ENCODE measurements at regions not wholly inside any gene's neighbourhood (a gene's known extent, or its start where the extent isn't known, plus 50 kb on each side); places are given as distances from the start of the nearest gene placed in this dataset.

GRCh38 chr6:51511081-51511480, 576.3 kb downstream of the PKHD1 start:
- no peak overlapping the region for H3K27ac Mint-ChIP-seq
- TF ChIP-seq CTCF (IDR thresholded peaks at IDR 0.05): no peak
- no peak overlapping the region for H3K4me3 Mint-ChIP-seq
- H3K4me1 Mint-ChIP-seq (ENCODE audit: low read depth): no peaks in the 10 kb centered on the region
- no peak for ATAC-seq
- intact Hi-C loops (cut with micrococcal nuclease): no loop called here
- ChIA-PET CTCF (no interaction called here), POLR2A (no interaction called here)
- no peak for DNase-seq
- no peaks in the 10 kb centered on the region for H3K27me3 Mint-ChIP-seq
- H3K9me3 Mint-ChIP-seq: peaks cover 2% of the 10 kb centered on the region
- H3K36me3 Mint-ChIP-seq (ENCODE audit: low read depth): no peaks in the 10 kb centered on the region

GRCh38 chr6:51513891-51514747, 573.3 kb downstream of the PKHD1 start:
- H3K4me1 Mint-ChIP-seq (ENCODE audit: low read depth): no peaks in the 10 kb centered on the region
- no peaks in the 10 kb centered on the region for H3K36me3 Mint-ChIP-seq (ENCODE audit: low read depth)
- CTCF ChIA-PET: no interaction called here
- TF ChIP-seq CTCF (IDR thresholded peaks at IDR 0.05): no peak
- H3K4me3 Mint-ChIP-seq: no peak overlapping the region
- intact Hi-C loops (cut with micrococcal nuclease): no loop called here
- DNase-seq: no peak
- no peaks in the 10 kb centered on the region for H3K27me3 Mint-ChIP-seq
- H3K27ac Mint-ChIP-seq: no peak overlapping the region
- no peak for ATAC-seq
- POLR2A ChIA-PET: no interaction called here
- H3K9me3 Mint-ChIP-seq: peaks cover 8% of the 10 kb centered on the region

GRCh38 chr6:51514748-51515402, 572.5 kb downstream of the PKHD1 start:
- ATAC-seq: no peak
- no peaks in the 10 kb centered on the region for H3K4me1 Mint-ChIP-seq (ENCODE audit: low read depth)
- no peaks in the 10 kb centered on the region for H3K27me3 Mint-ChIP-seq
- CTCF ChIA-PET: no interaction called here
- POLR2A ChIA-PET: no interaction called here
- DNase-seq: no peak
- H3K36me3 Mint-ChIP-seq (ENCODE audit: low read depth): no peaks in the 10 kb centered on the region
- no peak for TF ChIP-seq CTCF (IDR thresholded peaks at IDR 0.05)
- peaks cover 8% of the 10 kb centered on the region for H3K9me3 Mint-ChIP-seq
- H3K4me3 Mint-ChIP-seq: no peak overlapping the region
- intact Hi-C loops (cut with micrococcal nuclease): no loop called here
- H3K27ac Mint-ChIP-seq: no peak overlapping the region

- POLR2A ChIA-PET: no interaction called here
- H3K36me3 Mint-ChIP-seq (ENCODE audit: low read depth): no peaks in the 10 kb centered on the region
- H3K4me3 Mint-ChIP-seq: no peak overlapping the region
- H3K27me3 Mint-ChIP-seq: no peaks in the 10 kb centered on the region
- CTCF ChIA-PET: no interaction called here
- no peaks in the 10 kb centered on the region for H3K4me1 Mint-ChIP-seq (ENCODE audit: low read depth)
- intact Hi-C loops (cut with micrococcal nuclease): no loop called here
- no peak overlapping the region for H3K27ac Mint-ChIP-seq
- no peak for TF ChIP-seq CTCF (IDR thresholded peaks at IDR 0.05)
- peaks cover 4% of the 10 kb centered on the region for H3K9me3 Mint-ChIP-seq
- DNase-seq (no peak), ATAC-seq (no peak)
Observed at GRCh38 chr6:51526049-51526448, 561.4 kb downstream of the PKHD1 start.

- intact Hi-C loops (cut with micrococcal nuclease): no loop called here
- Mint-ChIP-seq H3K27me3 (no peaks in the 10 kb centered on the region), H3K4me3 (no peak overlapping the region), H3K27ac (no peak overlapping the region), H3K9me3 (peaks cover 4% of the 10 kb centered on the region), H3K36me3 (ENCODE audit: low read depth) (no peaks in the 10 kb centered on the region), H3K4me1 (ENCODE audit: low read depth) (no peaks in the 10 kb centered on the region)
- ChIA-PET POLR2A (no interaction called here), CTCF (no interaction called here)
- no peak for ATAC-seq
- no peak for DNase-seq
- TF ChIP-seq CTCF (IDR thresholded peaks at IDR 0.05): no peak
Observed at GRCh38 chr6:51526922-51527321, 560.5 kb downstream of the PKHD1 start.
